ENCODE measurements at regions not wholly inside any gene's neighbourhood (a gene's known extent, or its start where the extent isn't known, plus 50 kb on each side); places are given as distances from the start of the nearest gene placed in this dataset.

GRCh38 chr17:51496378-51496777, 236.0 kb downstream of the UTP18 start:
- no peak for DNase-seq

DNA sequence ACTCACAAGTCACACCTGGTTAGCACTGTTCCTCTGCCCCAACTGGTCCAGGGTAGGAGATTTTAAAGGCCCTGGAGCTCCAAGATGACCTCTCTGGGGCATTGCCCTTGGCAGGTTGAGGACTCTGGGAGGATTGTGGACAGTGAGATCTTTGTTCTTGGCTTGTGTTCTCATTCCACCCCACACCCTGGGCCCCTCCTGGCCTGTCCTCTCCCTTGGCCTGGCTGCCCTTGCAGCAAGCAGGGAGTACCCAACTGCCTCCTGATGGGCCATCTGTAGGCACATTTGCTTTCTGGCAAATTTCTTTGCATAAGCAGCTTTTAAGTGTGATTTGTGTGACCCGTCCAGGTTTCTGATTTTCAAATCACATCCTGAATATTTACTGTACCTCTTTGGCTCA, 239.6 kb downstream of the UTP18 start:
- DNase-seq, result no peak

GRCh38 chr17:51500454-51500853, 240.1 kb downstream of the UTP18 start:
- no peak for DNase-seq

GRCh38 chr17:51505450-51505849, 245.1 kb downstream of the UTP18 start:
- no peak for DNase-seq

- no peak for DNase-seq
Measured at GRCh38 chr17:51507444-51507843, 247.1 kb downstream of the UTP18 start.

DNA sequence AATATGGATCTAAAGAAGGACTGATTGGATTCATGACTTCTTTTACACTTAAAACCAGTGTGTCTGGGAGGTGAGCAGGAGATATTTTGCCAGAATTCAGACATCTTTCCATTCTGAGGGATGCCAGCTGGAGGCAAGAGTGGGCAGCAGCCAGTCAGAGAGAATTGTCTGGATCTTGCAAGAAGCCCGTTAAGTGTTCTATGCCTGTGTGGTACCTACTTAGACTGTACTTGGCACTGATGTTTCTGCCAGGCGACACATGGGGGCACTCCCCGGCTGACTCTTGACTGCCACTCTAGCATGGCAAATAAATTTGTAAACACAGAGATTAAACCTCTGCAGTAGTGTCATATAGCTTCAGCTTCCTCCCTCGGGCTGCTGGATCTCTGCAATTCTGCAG, 247.7 kb downstream of the UTP18 start:
- DNase-seq, result no peak

- no peak for DNase-seq
Measured at GRCh38 chr17:51510940-51511339, 250.6 kb downstream of the UTP18 start.

DNA sequence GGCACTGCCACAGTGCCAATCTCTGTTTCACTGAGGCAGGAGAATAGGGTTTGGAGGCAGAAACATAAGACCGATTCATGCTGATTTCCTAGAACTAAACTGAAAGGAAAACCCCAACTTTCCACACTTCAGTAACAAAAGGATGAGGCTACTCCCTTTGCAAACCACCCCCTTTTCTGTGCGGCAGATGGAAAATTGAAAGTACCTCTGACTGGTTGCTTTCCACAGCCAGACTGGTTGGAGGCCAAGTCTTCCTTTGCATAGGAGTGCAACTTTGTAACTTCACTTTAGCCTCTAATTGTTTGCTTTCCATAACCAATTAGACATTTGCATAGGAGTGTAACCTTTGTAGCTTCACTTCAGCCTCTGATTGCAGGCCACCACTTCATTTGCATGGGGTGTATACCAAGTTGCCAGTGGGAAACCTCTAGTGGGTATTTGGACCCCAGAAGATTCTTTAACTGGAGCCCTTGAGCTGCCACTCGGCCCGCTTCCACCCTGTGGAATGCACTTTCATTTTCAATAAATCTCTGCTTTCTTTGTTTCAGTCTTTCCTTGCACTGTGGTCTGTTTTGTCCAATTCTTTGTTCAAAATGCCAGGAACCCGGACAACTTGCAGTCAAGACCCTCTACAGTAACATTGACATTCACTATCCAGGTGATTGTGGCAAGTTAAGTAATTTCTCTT, 252.0 kb downstream of the UTP18 start:
- no peak for DNase-seq

DNA sequence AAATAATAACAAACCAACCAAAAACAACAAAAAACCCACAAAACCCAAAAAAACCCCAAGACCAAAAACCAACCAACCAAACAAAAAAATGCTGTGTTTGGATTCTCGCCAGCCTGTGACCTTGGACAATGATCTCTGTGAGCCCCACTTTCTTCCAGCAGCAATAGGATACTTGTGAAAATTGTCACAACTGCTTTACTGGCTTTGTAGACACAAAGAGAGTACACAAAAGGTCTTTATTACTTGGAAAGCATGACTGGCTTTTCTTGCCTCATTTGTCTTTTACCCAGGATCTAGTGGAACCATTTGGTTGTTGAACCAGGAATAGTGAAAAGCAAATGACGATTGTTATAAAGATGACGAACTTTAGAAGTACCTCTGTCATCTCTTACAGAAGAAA, 256.6 kb downstream of the UTP18 start:
- no peak for DNase-seq

GRCh38 chr17:51524524-51524923, 264.2 kb downstream of the UTP18 start:
- no peak for DNase-seq

GRCh38 chr17:51526507-51526906, 266.2 kb downstream of the UTP18 start:
- no peak for DNase-seq

- DNase-seq, result no peak
Measured at GRCh38 chr17:51527225-51527982, 267.1 kb downstream of the UTP18 start.

DNA sequence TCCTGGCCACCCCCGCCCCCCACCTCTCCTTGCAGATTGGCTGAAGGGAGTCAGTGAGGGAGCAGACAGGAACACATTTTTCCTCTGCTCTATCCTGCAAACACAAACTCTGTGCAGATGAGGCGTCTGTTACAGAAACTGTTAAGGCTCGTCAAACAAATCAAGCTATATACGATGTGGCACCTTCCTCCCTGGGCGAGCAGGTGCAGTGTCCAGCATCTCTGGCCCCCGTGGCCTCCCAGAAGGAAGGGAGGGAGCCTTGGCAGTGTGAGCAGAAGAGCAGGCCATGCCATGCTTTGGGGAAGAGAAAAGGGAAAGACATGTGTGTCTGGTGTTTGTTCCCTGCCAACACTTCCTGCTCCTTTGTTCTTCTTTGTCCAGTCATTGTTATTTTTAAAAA, 267.8 kb downstream of the UTP18 start:
- no peak for DNase-seq

DNA sequence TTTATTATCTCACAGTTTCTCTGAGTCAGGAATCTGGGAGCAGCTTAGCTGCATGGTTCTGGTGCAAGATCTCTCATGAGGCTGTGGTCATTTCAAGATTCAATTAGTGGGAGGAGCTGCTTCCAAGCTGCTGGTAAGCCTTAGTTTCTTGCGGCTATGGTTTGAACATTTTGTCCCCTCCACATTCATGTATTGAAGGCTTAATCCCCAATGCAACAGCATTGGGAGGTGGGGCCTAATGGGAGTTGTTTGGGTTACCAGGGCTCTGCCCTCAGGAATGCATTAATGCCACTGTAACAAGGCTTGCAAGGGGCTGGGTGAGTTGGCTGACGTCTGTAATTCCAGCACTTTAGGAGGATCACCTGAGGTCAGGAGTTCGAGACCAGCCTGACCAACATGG, 272.9 kb downstream of the UTP18 start:
- no peak for DNase-seq

DNA sequence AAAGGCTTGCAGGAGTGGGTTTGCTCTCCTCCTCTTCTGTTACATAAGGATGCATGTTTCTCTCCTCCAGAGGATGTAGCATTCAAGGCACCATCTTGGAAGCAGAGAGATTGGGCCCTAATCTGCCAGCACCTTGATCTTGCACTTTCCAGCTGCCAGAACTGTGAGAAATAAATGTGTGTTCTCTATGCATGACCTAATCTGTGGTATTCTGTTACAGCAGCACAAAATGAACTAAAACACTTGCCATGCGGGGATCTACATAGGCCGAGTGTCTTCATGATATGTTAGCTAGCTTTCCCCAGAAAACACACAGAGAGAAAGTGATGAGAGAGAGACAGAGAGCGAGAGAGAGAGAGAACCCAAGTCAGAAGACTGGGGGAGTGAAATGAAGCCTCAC, 273.5 kb downstream of the UTP18 start:
- no peak for DNase-seq

DNA sequence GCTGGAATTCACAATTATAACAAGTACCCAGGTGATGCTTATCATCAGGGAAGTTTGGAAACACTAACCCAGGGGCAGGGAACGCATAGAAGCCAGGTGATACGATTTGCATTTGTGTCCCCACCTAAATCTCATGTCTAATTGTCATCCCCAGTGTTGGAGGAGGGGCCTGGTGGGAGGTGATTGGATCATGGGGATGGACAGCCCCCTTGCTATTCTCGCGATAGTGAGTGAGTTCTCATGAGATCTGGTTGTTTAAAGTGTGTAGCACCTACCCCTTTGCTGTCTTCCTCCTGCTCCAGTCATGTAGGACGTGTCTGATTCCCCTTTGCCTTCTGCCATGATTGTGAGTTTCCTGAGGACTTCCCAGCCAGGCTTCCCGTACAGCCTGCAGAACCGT, 276.3 kb downstream of the UTP18 start:
- DNase-seq, result no peak

DNA sequence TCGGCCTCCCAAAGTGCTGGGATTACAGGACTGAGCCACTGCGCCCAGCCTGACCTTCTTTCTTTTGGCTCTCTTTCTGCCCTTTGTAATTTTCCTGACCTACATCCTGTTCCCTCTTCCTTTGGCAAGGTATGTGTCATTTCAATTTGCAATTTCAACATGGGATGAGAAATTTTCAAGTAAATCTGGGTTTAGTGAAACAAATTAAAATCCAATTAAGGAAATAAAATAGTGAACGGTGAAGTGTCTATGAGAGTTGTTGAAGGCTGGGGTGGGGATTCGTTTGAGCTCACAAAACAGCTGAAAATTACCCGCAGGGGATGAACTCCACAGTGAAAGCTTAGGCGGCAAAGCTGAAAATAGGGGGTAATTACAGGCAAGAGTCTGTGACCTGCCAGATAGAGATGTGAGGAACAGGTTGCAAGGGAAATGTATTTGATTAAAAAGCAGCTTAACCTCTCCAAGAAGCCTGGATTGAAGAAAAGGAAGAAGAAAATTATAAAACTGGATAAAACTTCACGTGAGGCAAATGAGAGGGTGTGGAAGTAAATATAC, 277.7 kb downstream of the UTP18 start:
- DNase-seq, result no peak

DNA sequence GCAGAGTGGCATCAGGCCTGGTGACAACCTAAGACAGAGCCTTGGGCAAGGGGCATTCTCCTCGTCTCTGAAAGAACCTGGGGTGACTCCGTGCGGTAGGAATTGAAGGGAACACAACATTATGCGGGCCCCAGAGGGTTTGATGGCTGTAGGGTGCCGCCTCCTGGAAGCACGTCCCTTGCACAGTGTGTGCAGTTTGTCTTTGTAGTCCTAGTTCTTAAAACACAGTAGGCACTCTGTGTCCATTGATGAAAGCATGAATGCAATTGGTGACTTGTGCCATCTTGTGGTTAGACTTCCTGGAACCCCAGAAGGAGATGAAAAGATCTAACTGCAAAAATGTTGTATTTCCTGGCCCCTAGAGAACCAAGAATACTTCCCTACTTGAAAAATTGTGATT, 279.8 kb downstream of the UTP18 start:
- DNase-seq, result no peak

DNA sequence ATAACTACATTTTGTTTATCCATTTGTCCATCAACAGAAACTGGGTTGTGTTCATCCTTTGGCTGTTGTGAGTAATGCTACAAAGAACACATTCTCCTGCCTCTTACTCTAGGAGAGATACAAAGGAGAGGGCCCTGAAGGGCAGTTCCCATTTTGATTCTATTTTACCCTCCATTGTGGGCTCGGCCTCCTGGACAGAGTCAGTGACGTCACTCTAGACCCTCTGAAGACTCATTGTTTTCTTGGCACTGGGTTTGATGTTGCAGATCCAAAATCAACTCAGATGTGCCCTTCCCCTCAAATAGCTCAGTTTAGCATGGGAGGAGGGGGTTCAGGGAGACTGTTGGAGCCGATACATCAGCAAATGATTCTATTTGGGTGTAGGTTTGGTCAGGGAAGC, 280.9 kb downstream of the UTP18 start:
- no peak for DNase-seq

DNA sequence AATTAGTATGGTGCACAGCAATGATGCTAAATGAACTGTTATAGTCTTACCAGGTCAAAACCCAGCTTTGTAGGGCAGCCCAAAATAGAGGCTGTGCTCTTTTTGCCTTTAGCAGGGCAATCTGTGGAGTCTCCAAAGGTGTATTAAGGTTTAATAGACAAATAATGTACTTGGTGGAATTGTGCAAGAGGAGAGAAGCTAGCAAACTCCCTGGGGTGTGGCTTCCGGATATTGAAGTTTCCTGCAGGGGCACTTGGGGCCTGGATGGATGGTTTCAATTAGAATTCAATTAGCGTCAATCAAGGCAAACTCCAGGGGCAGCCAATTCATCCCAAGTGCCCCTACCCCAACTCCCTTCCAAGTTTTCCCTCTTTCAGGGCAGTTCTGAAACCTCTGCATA, 285.8 kb downstream of the UTP18 start:
- no peak for DNase-seq

- DNase-seq, result no peak
Measured at GRCh38 chr17:51548125-51548524, 287.8 kb downstream of the UTP18 start.

DNA sequence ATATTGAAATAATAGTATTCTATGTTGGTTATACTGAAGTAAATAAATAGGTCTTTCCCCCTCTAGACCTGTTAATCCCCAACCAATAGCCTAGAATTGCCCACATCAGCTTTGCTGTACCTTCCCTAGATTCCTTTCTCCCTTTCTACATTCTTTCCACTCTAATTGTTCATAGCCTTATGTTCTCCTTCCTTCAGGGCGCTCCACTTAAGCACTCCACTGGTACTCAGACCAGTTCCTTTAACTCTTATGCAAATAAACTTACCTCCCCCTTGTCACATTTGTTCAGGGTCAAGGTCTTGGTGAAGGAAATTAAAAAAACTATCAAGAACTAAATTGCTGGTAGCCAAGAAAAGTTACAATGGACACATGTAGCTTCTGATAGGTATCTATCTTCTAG, 294.8 kb downstream of the UTP18 start:
- DNase-seq, result no peak

DNA sequence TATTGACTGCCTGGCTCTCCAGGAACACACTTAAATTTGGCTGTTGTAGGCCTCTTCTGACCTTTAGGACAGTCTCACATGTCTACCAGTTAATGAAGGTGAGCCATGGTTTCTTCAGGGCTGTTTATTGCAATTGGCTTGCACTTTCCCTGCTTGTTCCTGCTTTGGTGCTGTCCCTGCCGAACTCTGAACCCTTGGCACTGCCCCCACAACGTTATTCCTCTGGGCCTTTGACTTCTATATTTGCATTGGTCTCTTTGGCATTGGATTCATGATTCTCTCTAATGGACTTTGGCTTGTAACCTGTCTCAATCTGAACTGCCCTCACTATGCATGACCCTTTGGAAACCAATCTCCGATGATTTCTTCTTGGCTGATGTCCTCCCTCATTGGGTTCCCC, 299.4 kb downstream of the UTP18 start:
- no peak for DNase-seq

DNA sequence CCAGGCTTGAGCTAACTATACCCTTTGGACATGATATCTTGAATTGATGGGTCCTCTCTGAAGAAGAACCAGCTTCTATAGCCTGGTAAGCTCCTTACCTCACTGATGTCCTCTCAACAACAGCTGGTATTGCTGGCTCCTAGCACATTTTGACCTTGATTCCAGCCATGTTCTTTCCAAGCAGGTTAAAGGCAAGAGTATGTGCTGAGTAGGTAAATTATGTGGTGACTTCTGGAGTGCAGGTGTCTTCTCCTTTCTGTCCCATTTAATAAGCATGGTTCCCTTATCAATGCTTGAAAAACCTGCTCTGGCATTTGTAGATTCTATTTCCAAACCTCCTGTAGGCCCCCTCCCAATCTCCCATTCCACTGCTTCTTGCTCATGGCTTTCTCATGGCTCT, 300.1 kb downstream of the UTP18 start:
- no peak for DNase-seq

DNA sequence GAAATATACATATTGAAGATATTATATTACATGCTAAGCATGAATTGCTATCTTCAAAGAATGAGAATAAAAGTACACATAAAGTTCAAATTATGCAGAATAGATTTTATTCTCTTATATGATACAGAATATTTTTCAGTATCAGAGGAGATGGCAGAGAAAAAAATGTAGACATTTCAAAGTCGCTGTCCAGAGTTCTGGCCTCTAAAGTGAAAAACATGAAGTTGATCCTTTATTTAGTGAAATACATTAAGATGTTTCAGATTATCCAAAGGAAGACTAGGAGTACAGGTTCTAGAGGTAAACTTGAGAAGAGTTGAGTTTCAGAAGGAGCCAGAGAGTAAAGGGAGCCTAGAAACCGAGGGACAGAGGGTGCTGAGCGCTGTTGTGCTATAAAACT, 303.6 kb downstream of the UTP18 start:
- no peak for DNase-seq
